Breast epithelium (tissue), 4 donors: ENCODE measurements at regions not wholly inside any gene's neighbourhood (a gene's known extent, or its start where the extent isn't known, plus 50 kb on each side); places are given as distances from the start of the nearest gene placed in this dataset.

Experiments
- DNase-seq, 2 donors: peaks; one replicate each; pipeline ENCODE4 v3.0.0-alpha.2; 2019; ENCODE audit warnings: low spot score in 2 of 2
- H3K27ac ChIP-seq, 2 donors: fragments of 200-600 bp; sonication (generic) in 1 of 2; one replicate each; pipeline ENCODE4 v1.5.1; 2016 to 2019; ENCODE audit warnings: mild to moderate bottlenecking in 1 of 2
- H3K27me3 ChIP-seq, 2 donors: fragments of 200-600 bp; sonication (generic) in 1 of 2; one replicate each; pipeline versions ENCODE4 v1.5.1 to v1.6.0; 2017 to 2019; ENCODE audit warnings: control low read depth in 1 of 2, mild to moderate bottlenecking in 1 of 2
- H3K36me3 ChIP-seq: fragments of 200-600 bp; one replicate; pipeline ENCODE4 v1.5.1; 2019
- H3K4me1 ChIP-seq, 2 donors: fragments of 200-600 bp; sonication (generic); one replicate each; pipeline ENCODE4 v1.5.1; 2016 to 2019; ENCODE audit warnings: control low read depth in 1 of 2
- H3K4me3 ChIP-seq, 3 donors: fragments of 200-600 bp; sonication (generic); 1 replicate in 2 of 3; 2 replicates in 1 of 3; pipeline ENCODE4 v1.5.1; 2016 to 2019; ENCODE audit warnings: mild to moderate bottlenecking in 3 of 3, moderate library complexity in 2 of 3
- H3K9me3 ChIP-seq, 2 donors: fragments of 200-600 bp; sonication (generic) in 1 of 2; one replicate each; pipeline ENCODE4 v1.5.1; 2016 to 2019; ENCODE audit warnings: control low read depth in 1 of 2
- CTCF ChIP-seq, 3 donors: fragments of 450-650 bp; IDR thresholded peaks; one replicate each; pipeline ENCODE4 v1.5.1; 2016 to 2017; ENCODE audit warnings: antibody characterized with exemption in 3 of 3, mild to moderate bottlenecking in 3 of 3, moderate library complexity in 3 of 3
- POLR2A ChIP-seq: fragments of 450-650 bp; IDR thresholded peaks from one replicate; pipeline ENCODE4 v1.6.1; 2016; ENCODE audit warnings: antibody characterized with exemption, mild to moderate bottlenecking, moderate library complexity
- POLR2AphosphoS5 ChIP-seq, 3 donors: sonication (generic); formaldehyde crosslinking; IDR thresholded peaks; one replicate each; pipeline ENCODE4 v1.6.1; 2017; ENCODE audit warnings: antibody characterized with exemption in 3 of 3
- intact Hi-C: fragments of 100-400 bp; cut with DNase I; formaldehyde crosslinking; loops from one replicate; pipeline ENCODE4 v1.15.1; 2023; ENCODE audit warnings: low total_unique reads

- H3K27ac ChIP-seq, result no peak overlapping the region
- H3K27me3 ChIP-seq, result no peaks in the 10 kb centered on the region
- H3K4me1 ChIP-seq, result no peaks in the 10 kb centered on the region
- TF ChIP-seq POLR2A (no peak), CTCF (IDR thresholded peaks at IDR 0.05) (no peak), POLR2AphosphoS5 (IDR thresholded peaks at IDR 0.05) (no peak)
- H3K36me3 ChIP-seq, result no peaks in the 10 kb centered on the region
- no peak for DNase-seq
- intact Hi-C loops, result no loop called here
- H3K4me3 ChIP-seq, result no peak overlapping the region
- H3K9me3 ChIP-seq, result no peaks in the 10 kb centered on the region
Observed at GRCh38 chr2:234333168-234334130, 163.4 kb downstream of the ARL4C start.

- H3K36me3 ChIP-seq, result no peaks in the 10 kb centered on the region
- intact Hi-C loops, result no loop called here
- H3K4me3 ChIP-seq, result no peak overlapping the region
- no peaks in the 10 kb centered on the region for H3K27me3 ChIP-seq
- H3K4me1 ChIP-seq, result no peaks in the 10 kb centered on the region
- H3K9me3 ChIP-seq, result no peaks in the 10 kb centered on the region
- no peak for TF ChIP-seq POLR2A
- TF ChIP-seq CTCF (IDR thresholded peaks at IDR 0.05), result no peak
- no peak for TF ChIP-seq POLR2AphosphoS5 (IDR thresholded peaks at IDR 0.05)
- DNase-seq, result no peak
- no peak overlapping the region for H3K27ac ChIP-seq
Observed at GRCh38 chr2:234331966-234332365, 164.9 kb downstream of the ARL4C start.

- intact Hi-C loops, result no loop called here
- DNase-seq, result no peak
- no peaks in the 10 kb centered on the region for H3K36me3 ChIP-seq
Observed at GRCh38 chr2:234331566-234331965, 165.3 kb downstream of the ARL4C start.

GRCh38 chr2:234330902-234331301 lies 166.0 kb downstream of the ARL4C start:
- Histone ChIP-seq H3K9me3 (no peaks in the 10 kb centered on the region), H3K4me1 (no peaks in the 10 kb centered on the region), H3K4me3 (no peak overlapping the region), H3K36me3 (no peaks in the 10 kb centered on the region), H3K27me3 (no peaks in the 10 kb centered on the region), H3K27ac (no peak overlapping the region)
- no peak for DNase-seq
- intact Hi-C loops, result no loop called here
- TF ChIP-seq POLR2AphosphoS5 (IDR thresholded peaks at IDR 0.05) (no peak), POLR2A (no peak)

More at GRCh38 chr2:234331566-234331965, 165.3 kb downstream of the ARL4C start:
- no peaks in the 10 kb centered on the region for H3K4me1 ChIP-seq
- no peak for TF ChIP-seq POLR2A
- TF ChIP-seq POLR2AphosphoS5 (IDR thresholded peaks at IDR 0.05), result no peak
- no peak for TF ChIP-seq CTCF (IDR thresholded peaks at IDR 0.05)
- H3K27me3 ChIP-seq, result no peaks in the 10 kb centered on the region
- H3K9me3 ChIP-seq, result no peaks in the 10 kb centered on the region
- no peak overlapping the region for H3K27ac ChIP-seq
- no peak overlapping the region for H3K4me3 ChIP-seq

- Histone ChIP-seq H3K36me3 (no peaks in the 10 kb centered on the region), H3K27me3 (no peaks in the 10 kb centered on the region), H3K4me3 (no peak overlapping the region), H3K9me3 (no peaks in the 10 kb centered on the region), H3K4me1 (no peaks in the 10 kb centered on the region), H3K27ac (peak overlapping the region in 1 of 2 donors; percentile 15)
- intact Hi-C loops, result no loop called here
- no peak for TF ChIP-seq CTCF (IDR thresholded peaks at IDR 0.05)
- no peak for TF ChIP-seq POLR2A
- TF ChIP-seq POLR2AphosphoS5 (IDR thresholded peaks at IDR 0.05), result no peak
- DNase-seq, result no peak
Observed at GRCh38 chr2:234329202-234329960, 167.5 kb downstream of the ARL4C start.
